Mesenchymal stem cell (in vitro differentiated cells and primary cell): ENCODE measurements at regions not wholly inside any gene's neighbourhood (a gene's known extent, or its start where the extent isn't known, plus 50 kb on each side); places are given as distances from the start of the nearest gene placed in this dataset.
A peak's percentile ranks its signal among the peaks of the same experiment; 100 is the strongest.

ENCODE experiments used
- DNase-seq: peaks from one replicate; pipeline ENCODE4 v3.0.0-alpha.2; 2013
- H2AFZ ChIP-seq: one replicate; pipeline ENCODE4 v1.6.1; 2013; ENCODE audit warnings: low read depth, mild to moderate bottlenecking, control low read depth, inconsistent platforms, low read length, moderate library complexity
- H2AK5ac ChIP-seq: 2 replicates; pipeline ENCODE4 v1.6.1; 2013; ENCODE audit warnings: low read length, moderate library complexity, mild to moderate bottlenecking, inconsistent platforms; ENCODE audit not compliant: severe bottlenecking
- H2BK120ac ChIP-seq: one replicate; pipeline ENCODE4 v1.6.1; 2013; ENCODE audit warnings: low read depth, mild to moderate bottlenecking, inconsistent platforms, low read length, moderate library complexity
- H2BK12ac ChIP-seq, 2 experiments: one replicate each; pipeline ENCODE4 v1.6.1; 2013; ENCODE audit warnings: inconsistent platforms in 2 of 2, low read length in 2 of 2, mild to moderate bottlenecking in 2 of 2, moderate library complexity in 2 of 2, control low read depth in 1 of 2
- H2BK15ac ChIP-seq: one replicate; pipeline ENCODE4 v1.6.1; 2013; ENCODE audit warnings: mild to moderate bottlenecking, low read depth, inconsistent platforms; ENCODE audit not compliant: poor library complexity, severe bottlenecking
- H2BK5ac ChIP-seq: 2 replicates; pipeline ENCODE4 v1.6.1; 2013; ENCODE audit warnings: low read depth, mild to moderate bottlenecking, low read length, control low read depth, inconsistent platforms; ENCODE audit not compliant: poor library complexity, severe bottlenecking
- H3K14ac ChIP-seq, 2 experiments: one replicate each; pipeline ENCODE4 v1.6.1; 2013; ENCODE audit warnings: inconsistent platforms in 2 of 2, low read length in 2 of 2, control low read depth in 1 of 2, mild to moderate bottlenecking in 1 of 2, moderate library complexity in 1 of 2
- H3K18ac ChIP-seq, 2 experiments: one replicate each; pipeline ENCODE4 v1.6.1; 2013; ENCODE audit warnings: inconsistent platforms in 2 of 2, low read length in 2 of 2, control low read depth in 1 of 2, low read depth in 1 of 2, mild to moderate bottlenecking in 1 of 2
- H3K23ac ChIP-seq, 2 experiments: one replicate each; pipeline ENCODE4 v1.6.1; 2013; ENCODE audit warnings: inconsistent platforms in 2 of 2, low read length in 2 of 2, mild to moderate bottlenecking in 2 of 2, moderate library complexity in 2 of 2, control low read depth in 1 of 2
- H3K27ac ChIP-seq: 2 replicates; pipeline ENCODE4 v1.5.1; 2013; ENCODE audit warnings: mild to moderate bottlenecking, moderate library complexity, low read length, control low read depth, inconsistent platforms; ENCODE audit not compliant: poor library complexity, severe bottlenecking
- H3K27me3 ChIP-seq, 2 experiments: 2 replicates each; pipeline versions ENCODE4 v1.6.1 to v1.7.0; 2013; ENCODE audit warnings: low read length in 2 of 2, mild to moderate bottlenecking in 2 of 2, moderate library complexity in 2 of 2, control low read depth in 1 of 2, inconsistent platforms in 1 of 2; ENCODE audit not compliant: control insufficient read depth in 1 of 2, insufficient read depth in 1 of 2
- H3K36me3 ChIP-seq, 2 experiments: 2 replicates each; pipeline versions ENCODE4 v1.6.1 to v1.7.0; 2013; ENCODE audit warnings: low read length in 2 of 2, control low read depth in 1 of 2, inconsistent platforms in 1 of 2, low read depth in 1 of 2, mild to moderate bottlenecking in 1 of 2; ENCODE audit not compliant: insufficient read depth in 2 of 2, control insufficient read depth in 1 of 2
- H3K4ac ChIP-seq, 2 experiments: one replicate each; pipeline ENCODE4 v1.6.1; 2013; ENCODE audit warnings: inconsistent platforms in 2 of 2, low read length in 2 of 2, mild to moderate bottlenecking in 2 of 2, moderate library complexity in 2 of 2, control low read depth in 1 of 2, low read depth in 1 of 2
- H3K4me1 ChIP-seq: 2 replicates; pipeline ENCODE4 v1.6.1; 2013; ENCODE audit warnings: low read depth, low read length, control low read depth; ENCODE audit not compliant: control insufficient read depth, insufficient read depth
- H3K4me2 ChIP-seq: 2 replicates; pipeline ENCODE4 v1.6.1; 2013; ENCODE audit warnings: low read length, mild to moderate bottlenecking, inconsistent platforms; ENCODE audit not compliant: poor library complexity, severe bottlenecking
- H3K4me3 ChIP-seq, 2 experiments: 2 replicates each; pipeline versions ENCODE4 v1.5.1 to v1.7.0; 2013; ENCODE audit warnings: low read length in 2 of 2, mild to moderate bottlenecking in 2 of 2, control low read depth in 1 of 2, low read depth in 1 of 2; ENCODE audit not compliant: insufficient read depth in 1 of 2
- H3K79me1 ChIP-seq: replicated peaks from 2 replicates; pipeline ENCODE4 v1.6.1; 2013; ENCODE audit warnings: mild to moderate bottlenecking, control low read depth, low read length, inconsistent platforms; ENCODE audit not compliant: poor library complexity, severe bottlenecking
- H3K9ac ChIP-seq: 2 replicates; pipeline ENCODE4 v1.7.0; 2013; ENCODE audit warnings: mild to moderate bottlenecking, low read length, moderate library complexity
- H3K9me3 ChIP-seq: 2 replicates; pipeline ENCODE4 v1.7.0; 2013; ENCODE audit warnings: mild to moderate bottlenecking, low read length; ENCODE audit not compliant: control insufficient read depth
- H4K8ac ChIP-seq: one replicate; pipeline ENCODE4 v1.6.1; 2013; ENCODE audit warnings: inconsistent platforms, mild to moderate bottlenecking, low read length, moderate library complexity
- H4K91ac ChIP-seq: one replicate; pipeline ENCODE4 v1.6.1; 2013; ENCODE audit warnings: mild to moderate bottlenecking, low read length, inconsistent platforms
- WGBS: methylation state at CpG from one replicate; pipeline ENCODE4 v1.1.7; 2013; ENCODE audit warnings: mixed read lengths; 5-methylcytosine and 5-hydroxymethylcytosine counted together

GRCh38 chr2:183935005-183935404, 663.3 kb upstream of the ZNF804A start:
- WGBS = 89% methylated on average over 2 of the region's 3 CpGs
- no peaks in the 10 kb centered on the region for H3K79me1 ChIP-seq
- H2BK5ac ChIP-seq = no peak overlapping the region

GRCh38 chr2:183937220-183937619, 661.1 kb upstream of the ZNF804A start:
- Histone ChIP-seq H3K36me3 (no peaks in the 10 kb centered on the region), H3K4ac (no peak overlapping the region), H3K23ac (no peak overlapping the region), H2BK120ac (no peak overlapping the region), H3K4me1 (no peaks in the 10 kb centered on the region), H2BK12ac (peak overlapping the region in 1 of 2 experiments; percentile 11), H3K4me2 (no peak overlapping the region), H3K27me3 (no peaks in the 10 kb centered on the region), H3K9ac (no peak overlapping the region), H4K8ac (no peak overlapping the region), H3K14ac (peak overlapping the region in 1 of 2 experiments; percentile 19), H3K18ac (no peak overlapping the region), H2BK5ac (no peak overlapping the region), H2AFZ (no peak overlapping the region), H2BK15ac (no peak overlapping the region), H2AK5ac (no peak overlapping the region), H3K27ac (no peak overlapping the region), H3K4me3 (no peak overlapping the region), H3K79me1 (no peaks in the 10 kb centered on the region), H4K91ac (no peak overlapping the region), H3K9me3 (peaks cover 15% of the 10 kb centered on the region)
- WGBS = 94% methylated on average over 2 of the region's 2 CpGs
- DNase-seq = no peak

More at GRCh38 chr2:183935005-183935404, 663.3 kb upstream of the ZNF804A start:
- H3K23ac ChIP-seq = no peak overlapping the region
- H3K27ac ChIP-seq = no peak overlapping the region
- H2BK120ac ChIP-seq = no peak overlapping the region
- H4K91ac ChIP-seq = no peak overlapping the region
- no peak overlapping the region for H2BK15ac ChIP-seq
- no peaks in the 10 kb centered on the region for H3K4me1 ChIP-seq
- H3K18ac ChIP-seq = no peak overlapping the region
- DNase-seq = no peak
- no peak overlapping the region for H4K8ac ChIP-seq
- no peak overlapping the region for H3K4ac ChIP-seq
- no peak overlapping the region for H3K4me2 ChIP-seq
- no peaks in the 10 kb centered on the region for H3K27me3 ChIP-seq
- peaks cover 15% of the 10 kb centered on the region for H3K9me3 ChIP-seq
- no peak overlapping the region for H2AFZ ChIP-seq
- H3K9ac ChIP-seq = no peak overlapping the region
- H3K36me3 ChIP-seq = no peaks in the 10 kb centered on the region
- H3K4me3 ChIP-seq = no peak overlapping the region
- no peak overlapping the region for H3K14ac ChIP-seq
- H2AK5ac ChIP-seq = no peak overlapping the region
- no peak overlapping the region for H2BK12ac ChIP-seq

GRCh38 chr2:183946193-183946592, 652.1 kb upstream of the ZNF804A start:
- no peak overlapping the region for H2AK5ac ChIP-seq

GRCh38 chr2:183948861-183949260, 649.5 kb upstream of the ZNF804A start:
- H3K4me1 ChIP-seq = no peaks in the 10 kb centered on the region
- no peaks in the 10 kb centered on the region for H3K9me3 ChIP-seq
- no peak overlapping the region for H3K18ac ChIP-seq
- no peak overlapping the region for H3K9ac ChIP-seq
- no peak overlapping the region for H2AK5ac ChIP-seq
- H2BK15ac ChIP-seq = no peak overlapping the region
- no peak overlapping the region for H3K23ac ChIP-seq
- no peak for DNase-seq
- H4K8ac ChIP-seq = no peak overlapping the region
- H2BK12ac ChIP-seq = no peak overlapping the region
- H3K14ac ChIP-seq = no peak overlapping the region
- no peak overlapping the region for H2BK120ac ChIP-seq
- WGBS = 64% methylated on average over 1 of the region's 1 CpG
- no peak overlapping the region for H3K4me3 ChIP-seq
- H4K91ac ChIP-seq = no peak overlapping the region
- H3K4me2 ChIP-seq = no peak overlapping the region
- no peaks in the 10 kb centered on the region for H3K79me1 ChIP-seq
- no peak overlapping the region for H2BK5ac ChIP-seq
- no peaks in the 10 kb centered on the region for H3K27me3 ChIP-seq
- no peak overlapping the region for H2AFZ ChIP-seq
- no peak overlapping the region for H3K4ac ChIP-seq
- no peak overlapping the region for H3K27ac ChIP-seq
- no peaks in the 10 kb centered on the region for H3K36me3 ChIP-seq

More at GRCh38 chr2:183946193-183946592, 652.1 kb upstream of the ZNF804A start:
- Histone ChIP-seq H2BK15ac (no peak overlapping the region), H3K27me3 (no peaks in the 10 kb centered on the region), H2BK5ac (no peak overlapping the region), H2AFZ (no peak overlapping the region), H3K9ac (no peak overlapping the region), H3K4me1 (no peaks in the 10 kb centered on the region), H3K9me3 (no peaks in the 10 kb centered on the region), H3K27ac (no peak overlapping the region), H3K79me1 (no peaks in the 10 kb centered on the region), H3K4me2 (no peak overlapping the region), H2BK12ac (no peak overlapping the region), H4K91ac (no peak overlapping the region), H3K36me3 (no peaks in the 10 kb centered on the region), H3K4me3 (no peak overlapping the region), H3K18ac (no peak overlapping the region), H3K14ac (no peak overlapping the region), H2BK120ac (no peak overlapping the region), H3K4ac (no peak overlapping the region), H4K8ac (no peak overlapping the region), H3K23ac (no peak overlapping the region)
- DNase-seq = no peak
